CD4-positive, alpha-beta T cell treated with Interferon gamma for 1 hour (primary cell): ENCODE measurements at regions not wholly inside any gene's neighbourhood (a gene's known extent, or its start where the extent isn't known, plus 50 kb on each side); places are given as distances from the start of the nearest gene placed in this dataset.

Experiments used
- DNase-seq: peaks from one replicate; pipeline ENCODE4 v3.0.0-alpha.2; 2020

GRCh38 chr5:167633114-167633513, 658.3 kb upstream of the WWC1 start:
- no peak for DNase-seq

- no peak for DNase-seq
Observed at GRCh38 chr5:167633931-167634341, 657.5 kb upstream of the WWC1 start.

- DNase-seq = no peak
Observed at GRCh38 chr5:167634432-167634831, 657.0 kb upstream of the WWC1 start.

- DNase-seq = no peak
Observed at GRCh38 chr5:167638816-167639215, 652.6 kb upstream of the WWC1 start.

GRCh38 chr5:167639273-167639672, 652.2 kb upstream of the WWC1 start:
- no peak for DNase-seq

- no peak for DNase-seq
Observed at GRCh38 chr5:167639766-167640165, 651.7 kb upstream of the WWC1 start.

- no peak for DNase-seq
Observed at GRCh38 chr5:167642181-167642580, 649.3 kb upstream of the WWC1 start.

GRCh38 chr5:167642779-167643517, 648.5 kb upstream of the WWC1 start:
- no peak for DNase-seq

GRCh38 chr5:167643631-167644280, 647.7 kb upstream of the WWC1 start:
- no peak for DNase-seq

GRCh38 chr5:167644619-167645018, 646.8 kb upstream of the WWC1 start:
- no peak for DNase-seq

- no peak for DNase-seq
Observed at GRCh38 chr5:167649471-167649870, 642.0 kb upstream of the WWC1 start.

GRCh38 chr5:167652690-167653089, 638.8 kb upstream of the WWC1 start:
- DNase-seq = no peak

- no peak for DNase-seq
Observed at GRCh38 chr5:167653645-167654106, 637.8 kb upstream of the WWC1 start.

- DNase-seq = no peak
Observed at GRCh38 chr5:167657016-167657415, 634.4 kb upstream of the WWC1 start.

- DNase-seq = no peak
Observed at GRCh38 chr5:167658889-167659288, 632.6 kb upstream of the WWC1 start.

- no peak for DNase-seq
Observed at GRCh38 chr5:167661605-167662004, 629.8 kb upstream of the WWC1 start.

- DNase-seq = no peak
Observed at GRCh38 chr5:167664222-167664804, 627.1 kb upstream of the WWC1 start.

GRCh38 chr5:167665841-167666375, 625.5 kb upstream of the WWC1 start:
- no peak for DNase-seq

GRCh38 chr5:167671176-167671575, 620.3 kb upstream of the WWC1 start:
- DNase-seq = no peak

GRCh38 chr5:167673942-167674341, 617.5 kb upstream of the WWC1 start:
- no peak for DNase-seq

- DNase-seq = no peak
Observed at GRCh38 chr5:167678481-167678880, 613.0 kb upstream of the WWC1 start.

GRCh38 chr5:167684251-167684650, 607.2 kb upstream of the WWC1 start:
- DNase-seq = no peak

- no peak for DNase-seq
Observed at GRCh38 chr5:167688341-167689130, 602.9 kb upstream of the WWC1 start.
